Breast epithelium (tissue), 4 donors: ENCODE measurements at regions not wholly inside any gene's neighbourhood (a gene's known extent, or its start where the extent isn't known, plus 50 kb on each side); places are given as distances from the start of the nearest gene placed in this dataset.
A peak's percentile ranks its signal among the peaks of the same experiment; 100 is the strongest.

Experiments used
- DNase-seq, 2 donors: peaks; one replicate each; pipeline ENCODE4 v3.0.0-alpha.2; 2019; ENCODE audit warnings: low spot score in 2 of 2
- H3K27ac ChIP-seq, 2 donors: fragments of 200-600 bp; sonication (generic) in 1 of 2; one replicate each; pipeline ENCODE4 v1.5.1; 2016 to 2019; ENCODE audit warnings: mild to moderate bottlenecking in 1 of 2
- H3K27me3 ChIP-seq, 2 donors: fragments of 200-600 bp; sonication (generic) in 1 of 2; one replicate each; pipeline versions ENCODE4 v1.5.1 to v1.6.0; 2017 to 2019; ENCODE audit warnings: control low read depth in 1 of 2, mild to moderate bottlenecking in 1 of 2
- H3K36me3 ChIP-seq: fragments of 200-600 bp; one replicate; pipeline ENCODE4 v1.5.1; 2019
- H3K4me1 ChIP-seq, 2 donors: fragments of 200-600 bp; sonication (generic); one replicate each; pipeline ENCODE4 v1.5.1; 2016 to 2019; ENCODE audit warnings: control low read depth in 1 of 2
- H3K4me3 ChIP-seq, 3 donors: fragments of 200-600 bp; sonication (generic); 1 replicate in 2 of 3; 2 replicates in 1 of 3; pipeline ENCODE4 v1.5.1; 2016 to 2019; ENCODE audit warnings: mild to moderate bottlenecking in 3 of 3, moderate library complexity in 2 of 3
- H3K9me3 ChIP-seq, 2 donors: fragments of 200-600 bp; sonication (generic) in 1 of 2; one replicate each; pipeline ENCODE4 v1.5.1; 2016 to 2019; ENCODE audit warnings: control low read depth in 1 of 2
- POLR2A ChIP-seq: fragments of 450-650 bp; IDR thresholded peaks from one replicate; pipeline ENCODE4 v1.6.1; 2016; ENCODE audit warnings: antibody characterized with exemption, mild to moderate bottlenecking, moderate library complexity
- POLR2AphosphoS5 ChIP-seq, 3 donors: sonication (generic); formaldehyde crosslinking; IDR thresholded peaks; one replicate each; pipeline ENCODE4 v1.6.1; 2017; ENCODE audit warnings: antibody characterized with exemption in 3 of 3
- intact Hi-C: fragments of 100-400 bp; cut with DNase I; formaldehyde crosslinking; loops from one replicate; pipeline ENCODE4 v1.15.1; 2023; ENCODE audit warnings: low total_unique reads
- TF ChIP-seq, protein P1 (sequence below), 3 donors: fragments of 450-650 bp; IDR thresholded peaks; one replicate each; pipeline ENCODE4 v1.5.1; 2016 to 2017; ENCODE audit warnings: antibody characterized with exemption in 3 of 3, mild to moderate bottlenecking in 3 of 3, moderate library complexity in 3 of 3

DNA sequence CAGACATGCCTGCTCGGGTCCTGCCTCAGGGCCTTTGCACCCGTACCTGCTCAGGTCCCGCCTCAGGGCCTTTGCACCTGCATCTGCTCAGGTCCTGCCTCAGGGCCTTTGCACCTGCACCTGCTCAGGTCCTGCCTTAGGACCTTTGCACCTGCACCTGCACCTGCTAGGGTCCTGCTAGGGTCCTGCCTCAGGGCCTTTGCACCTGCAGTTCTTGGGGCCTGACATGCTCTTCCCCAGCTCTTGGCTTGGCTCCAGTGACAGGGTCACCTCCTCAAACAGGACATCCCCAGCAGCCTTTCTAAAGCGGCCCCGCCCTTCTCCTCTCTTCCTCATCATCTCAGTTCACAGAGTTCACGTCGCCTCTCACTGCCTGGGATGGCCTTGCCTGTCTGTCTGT, 54.9 kb upstream of the NCOR2 start:
- peaks cover 8 to 9% of the 10 kb centered on the region in 2 donors for H3K4me1 ChIP-seq
- no peaks in the 10 kb centered on the region for H3K9me3 ChIP-seq
- intact Hi-C loops: no loop called here
- TF ChIP-seq, protein P1, sequence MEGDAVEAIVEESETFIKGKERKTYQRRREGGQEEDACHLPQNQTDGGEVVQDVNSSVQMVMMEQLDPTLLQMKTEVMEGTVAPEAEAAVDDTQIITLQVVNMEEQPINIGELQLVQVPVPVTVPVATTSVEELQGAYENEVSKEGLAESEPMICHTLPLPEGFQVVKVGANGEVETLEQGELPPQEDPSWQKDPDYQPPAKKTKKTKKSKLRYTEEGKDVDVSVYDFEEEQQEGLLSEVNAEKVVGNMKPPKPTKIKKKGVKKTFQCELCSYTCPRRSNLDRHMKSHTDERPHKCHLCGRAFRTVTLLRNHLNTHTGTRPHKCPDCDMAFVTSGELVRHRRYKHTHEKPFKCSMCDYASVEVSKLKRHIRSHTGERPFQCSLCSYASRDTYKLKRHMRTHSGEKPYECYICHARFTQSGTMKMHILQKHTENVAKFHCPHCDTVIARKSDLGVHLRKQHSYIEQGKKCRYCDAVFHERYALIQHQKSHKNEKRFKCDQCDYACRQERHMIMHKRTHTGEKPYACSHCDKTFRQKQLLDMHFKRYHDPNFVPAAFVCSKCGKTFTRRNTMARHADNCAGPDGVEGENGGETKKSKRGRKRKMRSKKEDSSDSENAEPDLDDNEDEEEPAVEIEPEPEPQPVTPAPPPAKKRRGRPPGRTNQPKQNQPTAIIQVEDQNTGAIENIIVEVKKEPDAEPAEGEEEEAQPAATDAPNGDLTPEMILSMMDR (IDR thresholded peaks at IDR 0.05): no peak
- TF ChIP-seq POLR2A: no peak
- TF ChIP-seq POLR2AphosphoS5 (IDR thresholded peaks at IDR 0.05): no peak
- H3K4me3 ChIP-seq: no peak overlapping the region
- no peaks in the 10 kb centered on the region for H3K36me3 ChIP-seq
- H3K27ac ChIP-seq: no peak overlapping the region
- H3K27me3 ChIP-seq: no peaks in the 10 kb centered on the region
- DNase-seq: no peak

DNA sequence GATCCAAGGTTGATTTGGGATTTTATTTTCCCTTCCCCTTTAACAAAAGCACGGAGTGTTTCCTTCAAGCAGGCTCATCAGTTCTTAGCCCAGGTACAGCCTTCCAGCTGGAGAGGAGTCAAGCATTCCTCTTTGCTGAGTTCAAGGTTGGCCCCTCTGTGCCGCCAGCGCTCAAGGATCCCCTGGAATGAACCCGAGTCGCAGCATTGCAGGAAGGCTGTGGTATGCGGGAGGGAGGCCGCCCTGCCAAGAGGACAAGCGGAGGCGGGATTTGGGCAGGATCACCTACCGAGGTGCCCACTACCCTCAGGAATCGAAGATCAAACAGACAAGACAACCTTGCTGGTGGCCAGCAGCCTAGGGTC, 53.9 kb upstream of the NCOR2 start:
- intact Hi-C loops: no loop called here
- peak; percentile 73 to 94 for DNase-seq
- Histone ChIP-seq H3K4me3 (peak overlapping the region in 1 of 3 donors; percentile 37), H3K36me3 (no peaks in the 10 kb centered on the region), H3K27me3 (no peaks in the 10 kb centered on the region), H3K4me1 (peaks cover 8 to 9% of the 10 kb centered on the region in 2 donors), H3K9me3 (no peaks in the 10 kb centered on the region), H3K27ac (peak overlapping the region; percentile 84 to 88)
- TF ChIP-seq, protein P1 (IDR thresholded peaks at IDR 0.05): no peak
- peak; percentile 73 to 94 (median 75) for TF ChIP-seq POLR2AphosphoS5 (IDR thresholded peaks at IDR 0.05)

DNA sequence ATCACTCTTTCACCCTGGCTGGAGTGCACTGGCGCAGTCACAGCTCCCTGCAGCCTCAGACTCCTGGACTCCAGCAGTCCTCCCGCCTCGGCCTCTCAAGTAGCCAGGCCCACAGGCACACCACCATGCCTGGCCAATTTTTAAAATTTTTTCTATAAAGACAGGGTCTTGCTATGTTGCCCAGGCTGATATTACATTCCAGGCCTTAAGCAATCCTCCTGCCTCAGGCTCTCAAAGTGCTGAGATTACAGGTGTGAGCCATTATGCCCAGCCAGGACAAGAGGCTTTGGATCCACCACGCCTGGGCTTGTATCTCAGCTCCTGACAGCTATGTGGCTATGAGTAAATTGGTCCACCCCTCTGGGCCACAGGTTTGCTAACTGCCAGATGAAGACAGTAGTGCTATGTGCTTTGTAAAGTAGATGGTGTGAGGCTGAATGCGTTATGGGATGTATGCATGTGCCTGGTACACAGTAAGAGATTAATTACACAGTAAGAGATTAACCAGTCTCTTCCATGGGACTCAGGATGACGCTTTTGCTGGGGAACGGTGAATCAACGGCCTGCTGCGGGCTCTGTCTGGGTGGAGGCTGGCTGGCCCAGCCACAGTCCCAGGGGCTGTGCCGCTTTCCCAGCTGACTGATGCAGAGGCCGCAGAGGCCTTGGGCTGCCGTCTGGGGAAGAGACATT, 53.3 kb upstream of the NCOR2 start:
- Histone ChIP-seq H3K27me3 (no peaks in the 10 kb centered on the region), H3K4me3 (peak overlapping the region in 1 of 3 donors; percentile 37), H3K36me3 (no peaks in the 10 kb centered on the region), H3K27ac (peak overlapping the region; percentile 84 to 88), H3K9me3 (no peaks in the 10 kb centered on the region), H3K4me1 (peaks cover 5 to 8% of the 10 kb centered on the region in 2 donors)
- TF ChIP-seq POLR2AphosphoS5 (IDR thresholded peaks at IDR 0.05) (no peak), POLR2A (no peak)
- TF ChIP-seq, protein P1 (IDR thresholded peaks at IDR 0.05): no peak
- no peak for DNase-seq
- intact Hi-C loops: no loop called here

DNA sequence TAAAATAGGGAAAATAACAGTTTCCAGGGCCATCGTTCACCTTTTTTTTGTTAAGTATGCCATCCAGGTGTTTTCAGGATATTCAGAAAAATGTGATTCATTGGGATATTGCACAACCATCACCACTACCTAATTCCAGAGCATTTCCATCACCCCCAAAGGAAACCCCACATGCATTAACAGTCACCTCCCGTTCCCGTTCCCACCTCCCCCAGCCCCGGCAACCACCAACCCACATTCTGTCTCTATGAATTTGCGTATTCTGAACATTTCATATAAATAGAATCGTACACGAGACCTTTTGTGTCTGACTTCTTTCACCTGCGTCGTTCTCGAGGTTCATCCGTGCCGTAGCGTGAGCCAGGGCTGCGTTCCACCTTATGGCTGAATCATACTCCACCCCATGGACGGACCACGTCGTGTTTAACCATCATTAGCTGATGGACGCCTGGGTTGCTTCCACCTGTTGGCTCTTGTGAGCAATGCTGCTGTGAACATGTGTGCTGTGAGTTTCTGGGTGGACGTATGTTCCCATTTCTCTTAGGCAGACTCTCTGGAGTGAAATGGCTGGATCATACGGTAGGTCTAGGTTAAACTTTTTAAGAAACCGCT, 51.0 kb upstream of the NCOR2 start:
- no peaks in the 10 kb centered on the region for H3K9me3 ChIP-seq
- no peak overlapping the region for H3K4me3 ChIP-seq
- intact Hi-C loops: no loop called here
- TF ChIP-seq POLR2AphosphoS5 (IDR thresholded peaks at IDR 0.05) (no peak), POLR2A (no peak)
- TF ChIP-seq, protein P1 (IDR thresholded peaks at IDR 0.05): no peak
- H3K4me1 ChIP-seq: peaks cover 5 to 8% of the 10 kb centered on the region in 2 donors
- H3K36me3 ChIP-seq: no peaks in the 10 kb centered on the region
- no peaks in the 10 kb centered on the region for H3K27me3 ChIP-seq
- no peak overlapping the region for H3K27ac ChIP-seq
- no peak for DNase-seq

DNA sequence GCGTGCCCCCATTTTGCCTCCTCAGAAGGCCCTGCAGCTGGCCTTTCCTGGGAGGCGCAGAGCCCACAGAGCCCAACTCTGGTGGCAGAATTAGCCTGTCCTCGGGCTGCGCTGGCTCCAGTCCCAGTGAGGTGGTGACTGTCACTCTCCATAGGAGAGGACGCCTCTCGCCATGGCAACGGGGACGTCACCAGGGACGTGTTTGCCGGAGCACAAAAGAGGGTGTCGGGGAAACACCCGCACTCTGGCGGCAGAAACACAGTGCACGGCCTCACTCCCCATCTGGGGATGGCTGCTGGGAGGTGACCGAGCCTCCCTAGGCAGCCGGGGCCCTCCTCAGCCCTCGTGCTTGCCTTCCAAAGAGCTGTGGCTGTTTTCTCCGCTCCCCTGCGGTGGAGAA, 50.2 kb upstream of the NCOR2 start:
- H3K36me3 ChIP-seq: no peaks in the 10 kb centered on the region
- no peaks in the 10 kb centered on the region for H3K9me3 ChIP-seq
- TF ChIP-seq POLR2AphosphoS5 (IDR thresholded peaks at IDR 0.05) (no peak), POLR2A (no peak)
- TF ChIP-seq, protein P1 (IDR thresholded peaks at IDR 0.05): no peak
- H3K27ac ChIP-seq: no peak overlapping the region
- H3K27me3 ChIP-seq: no peaks in the 10 kb centered on the region
- DNase-seq: peak in 1 of 2 donors; percentile 73
- H3K4me1 ChIP-seq: peaks cover 5 to 8% of the 10 kb centered on the region in 2 donors
- intact Hi-C loops: no loop called here
- H3K4me3 ChIP-seq: no peak overlapping the region
